GM12891 (cell line): ENCODE measurements at regions not wholly inside any gene's neighbourhood (a gene's known extent, or its start where the extent isn't known, plus 50 kb on each side); places are given as distances from the start of the nearest gene placed in this dataset.

Experiments used
- DNase-seq: peaks from one replicate; pipeline ENCODE4 v3.0.0; 2011; ENCODE audit warnings: low spot score; ENCODE audit not compliant: insufficient read length
- FAIRE-seq: peaks from 2 replicates; lab custom pipeline; 2011; peaks lifted over from hg19 to GRCh38; lab: Jason Lieb, UNC
- PAX5 ChIP-seq: IDR thresholded peaks from 2 replicates; pipeline ENCODE4 v1.6.1; 2011; ENCODE audit warnings: low read length, moderate library complexity, mild to moderate bottlenecking; ENCODE audit not compliant: insufficient read depth, severe bottlenecking
- POLR2A ChIP-seq: IDR thresholded peaks from 2 replicates; pipeline ENCODE4 v1.6.1; 2011; ENCODE audit warnings: low read depth, low read length, control low read depth
- POLR2AphosphoS5 ChIP-seq: IDR thresholded peaks from 2 replicates; pipeline ENCODE4 v1.6.1; 2011; ENCODE audit warnings: low read depth, low read length, control low read depth
- POU2F2 ChIP-seq: IDR thresholded peaks from 2 replicates; pipeline ENCODE4 v1.6.1; 2011; ENCODE audit warnings: low read depth, mild to moderate bottlenecking, control low read depth, low read length, moderate library complexity
- SPI1 ChIP-seq: IDR thresholded peaks from 2 replicates; pipeline ENCODE4 v1.6.1; 2011; ENCODE audit warnings: low read depth, low read length, control low read depth
- TAF1 ChIP-seq: IDR thresholded peaks from 2 replicates; pipeline ENCODE4 v1.6.1; 2011; ENCODE audit warnings: low read depth, low read length, control low read depth

DNA sequence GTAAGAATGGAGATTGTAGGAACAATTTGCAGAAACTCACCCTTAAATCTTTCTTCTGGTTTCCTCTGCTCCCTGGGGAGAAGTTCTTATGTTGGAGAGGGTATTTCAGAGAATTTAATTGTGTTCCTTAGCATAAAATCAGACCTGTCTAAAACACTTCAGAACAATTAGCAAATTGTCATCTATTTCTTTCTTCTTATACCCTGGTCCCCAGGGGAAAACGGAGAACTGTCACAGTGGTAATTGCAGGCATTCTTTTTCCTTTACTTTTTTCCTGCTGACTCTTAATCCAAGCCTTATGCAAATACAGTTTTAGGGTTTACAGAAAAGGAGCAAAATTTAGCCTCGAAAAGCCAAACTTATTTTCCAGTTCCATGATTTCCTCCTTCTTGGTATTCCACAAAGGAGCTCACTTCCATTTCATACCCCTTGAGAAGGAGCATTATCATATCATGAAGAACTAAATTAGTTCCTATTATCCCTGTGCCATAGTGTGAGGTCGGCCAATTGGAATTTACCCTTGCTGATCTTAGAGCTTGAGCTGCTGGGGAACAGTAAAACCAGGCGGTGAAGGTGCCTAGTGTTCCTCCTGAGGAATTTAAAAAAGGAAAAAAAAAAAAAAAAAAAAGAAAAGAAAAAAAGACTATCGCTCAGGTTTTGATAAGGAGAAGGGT, 173.8 kb downstream of the IL15 start:
- FAIRE-seq = no peak
- DNase-seq = no peak
- TF ChIP-seq POU2F2 = no peak
- no peak for TF ChIP-seq TAF1
- no peak for TF ChIP-seq SPI1
- no peak for TF ChIP-seq POLR2A
- no peak for TF ChIP-seq PAX5
- no peak for TF ChIP-seq POLR2AphosphoS5

DNA sequence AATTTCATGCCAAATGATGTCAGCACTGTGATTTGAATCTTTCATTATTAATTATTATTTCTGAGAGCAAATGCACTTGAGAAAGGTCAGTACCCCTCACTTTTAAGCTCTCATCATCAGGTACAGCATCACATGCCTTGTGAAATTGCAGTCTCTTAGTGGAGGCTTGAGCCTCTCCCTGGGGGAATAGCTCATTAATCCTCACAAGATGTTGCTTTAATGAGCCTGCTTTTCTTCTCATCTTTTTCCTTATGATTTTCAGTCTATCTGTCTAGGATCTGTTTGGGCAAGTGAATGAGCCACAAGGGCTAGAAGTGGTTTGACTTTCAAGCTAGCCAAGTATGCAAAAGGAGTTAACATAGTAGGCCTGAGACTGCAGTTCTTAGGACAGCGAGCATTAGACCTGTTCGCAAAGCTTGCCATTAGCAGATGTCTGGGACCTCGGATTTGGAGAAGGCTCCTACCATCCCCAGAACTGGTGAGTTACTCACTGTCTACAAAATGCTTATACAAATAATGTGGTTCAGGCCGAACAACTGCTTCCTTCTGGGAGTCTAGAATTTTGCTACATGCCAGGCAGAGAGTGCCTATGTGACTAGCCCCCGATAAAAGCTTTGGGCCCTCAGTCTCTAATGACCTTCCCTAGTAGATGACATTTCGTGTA, 174.5 kb downstream of the IL15 start:
- FAIRE-seq (no peak), DNase-seq (no peak)
- TF ChIP-seq POLR2AphosphoS5 (no peak), TAF1 (no peak), PAX5 (no peak), POU2F2 (no peak), POLR2A (no peak), SPI1 (no peak)

DNA sequence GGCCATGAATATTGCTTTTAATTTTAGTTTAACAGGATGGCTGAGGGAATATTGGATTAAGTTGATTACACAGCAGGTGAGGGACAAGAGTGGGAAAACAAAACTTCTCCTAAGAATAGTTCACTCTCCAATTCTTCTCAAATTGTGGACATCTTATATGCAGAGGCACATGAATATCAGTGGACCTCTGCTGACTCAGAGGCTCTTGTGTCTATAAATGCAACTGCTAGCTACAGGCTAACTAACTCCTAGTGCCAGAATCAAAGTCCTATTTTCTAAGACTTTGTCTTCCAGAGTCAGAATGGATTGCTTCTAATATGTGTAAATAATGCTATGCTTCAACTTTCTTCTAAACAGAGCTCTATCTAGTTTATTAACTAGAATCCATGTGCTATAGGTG, 175.8 kb downstream of the IL15 start:
- FAIRE-seq (no peak), DNase-seq (no peak)
- TF ChIP-seq POLR2AphosphoS5 (no peak), PAX5 (no peak), TAF1 (no peak), POU2F2 (no peak), POLR2A (no peak), SPI1 (no peak)

DNA sequence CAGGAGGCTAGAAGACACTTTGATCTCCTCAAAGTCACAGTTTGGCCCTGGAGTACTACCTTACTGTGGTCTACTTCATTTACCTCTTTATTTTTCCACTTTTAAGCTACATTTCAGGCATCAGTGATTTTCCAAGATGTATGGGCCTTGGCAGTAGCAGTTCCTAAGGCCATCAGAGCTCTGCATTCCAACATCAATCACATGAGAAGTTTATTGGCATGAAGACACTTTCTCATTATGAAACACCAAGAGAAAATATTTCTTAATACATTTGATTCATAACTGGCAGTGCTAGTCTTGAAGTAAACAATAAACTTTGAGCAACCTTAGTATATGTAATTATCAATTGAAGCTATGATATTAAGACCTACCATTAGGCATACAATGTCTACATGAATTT, 178.1 kb downstream of the IL15 start:
- DNase-seq (no peak), FAIRE-seq (no peak)
- TF ChIP-seq POU2F2 (no peak), POLR2AphosphoS5 (no peak), SPI1 (no peak), PAX5 (no peak), TAF1 (no peak), POLR2A (no peak)

DNA sequence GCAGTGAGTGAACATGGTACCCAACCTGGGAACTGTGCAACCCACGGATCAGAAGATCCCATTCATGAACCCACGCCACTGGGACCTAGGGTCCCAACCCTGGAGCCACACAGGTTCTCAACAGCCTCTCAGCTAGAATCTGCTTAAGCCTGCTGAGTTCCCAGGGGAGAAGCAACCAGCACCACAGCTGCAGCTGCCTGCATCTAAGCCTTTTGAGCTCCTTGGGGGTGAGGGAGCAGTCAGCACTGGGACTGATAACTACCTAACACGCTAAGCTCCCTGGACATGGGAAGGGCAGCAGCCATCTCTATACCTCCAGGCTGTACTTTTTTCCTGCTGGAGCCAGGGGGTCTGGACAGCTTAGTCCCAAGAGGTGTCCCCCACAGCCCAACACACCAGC, 179.3 kb downstream of the IL15 start:
- TF ChIP-seq SPI1 (no peak), POLR2A (no peak), TAF1 (no peak), PAX5 (no peak), POU2F2 (no peak)
- DNase-seq (no peak), FAIRE-seq (no peak)

DNA sequence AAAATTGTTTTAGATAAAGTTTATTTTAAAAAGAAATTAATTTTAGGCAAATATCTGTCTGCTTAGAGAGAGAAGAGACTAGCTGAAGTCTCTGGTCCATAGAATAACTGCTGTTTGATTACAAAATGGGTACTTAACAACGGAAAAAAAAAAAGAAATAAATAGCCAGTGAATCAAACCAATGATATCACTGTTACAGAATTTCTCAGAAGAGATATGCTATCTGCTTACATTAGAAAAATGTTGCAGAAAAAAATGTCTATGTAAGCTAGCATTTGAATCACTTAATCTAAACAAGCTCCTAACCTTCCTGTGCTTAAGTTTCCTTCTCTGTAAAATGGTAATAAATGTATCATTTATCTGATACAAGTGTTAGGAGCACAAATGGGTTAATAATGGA, 189.9 kb downstream of the IL15 start:
- no peak for DNase-seq
- no peak for TF ChIP-seq SPI1
- TF ChIP-seq PAX5 = no peak
- TF ChIP-seq TAF1 = no peak
- TF ChIP-seq POLR2AphosphoS5 = no peak
- TF ChIP-seq POU2F2 = no peak
- no peak for TF ChIP-seq POLR2A
- FAIRE-seq = no peak

DNA sequence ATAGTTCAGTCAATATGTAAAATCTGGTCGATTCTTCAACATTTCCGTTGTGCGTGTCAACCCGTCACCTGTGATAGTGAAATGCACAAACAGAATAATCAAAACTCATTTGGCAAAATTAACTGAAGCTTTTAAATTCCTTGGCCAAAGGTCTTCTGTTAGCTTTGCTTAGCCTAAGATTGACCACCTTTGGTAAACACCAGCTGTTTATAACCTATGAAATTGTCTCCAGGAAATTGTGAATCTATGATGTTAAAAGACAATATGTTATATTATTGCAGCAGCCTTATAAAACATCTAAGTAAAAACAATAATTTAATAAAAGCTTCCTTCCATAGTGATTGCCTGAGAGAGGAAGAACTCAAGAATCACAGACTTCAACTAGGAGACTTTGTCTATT, 196.8 kb downstream of the IL15 start:
- TF ChIP-seq PAX5 (no peak), SPI1 (no peak), POU2F2 (no peak), POLR2A (no peak), POLR2AphosphoS5 (no peak), TAF1 (no peak)
- FAIRE-seq (no peak), DNase-seq (no peak)

DNA sequence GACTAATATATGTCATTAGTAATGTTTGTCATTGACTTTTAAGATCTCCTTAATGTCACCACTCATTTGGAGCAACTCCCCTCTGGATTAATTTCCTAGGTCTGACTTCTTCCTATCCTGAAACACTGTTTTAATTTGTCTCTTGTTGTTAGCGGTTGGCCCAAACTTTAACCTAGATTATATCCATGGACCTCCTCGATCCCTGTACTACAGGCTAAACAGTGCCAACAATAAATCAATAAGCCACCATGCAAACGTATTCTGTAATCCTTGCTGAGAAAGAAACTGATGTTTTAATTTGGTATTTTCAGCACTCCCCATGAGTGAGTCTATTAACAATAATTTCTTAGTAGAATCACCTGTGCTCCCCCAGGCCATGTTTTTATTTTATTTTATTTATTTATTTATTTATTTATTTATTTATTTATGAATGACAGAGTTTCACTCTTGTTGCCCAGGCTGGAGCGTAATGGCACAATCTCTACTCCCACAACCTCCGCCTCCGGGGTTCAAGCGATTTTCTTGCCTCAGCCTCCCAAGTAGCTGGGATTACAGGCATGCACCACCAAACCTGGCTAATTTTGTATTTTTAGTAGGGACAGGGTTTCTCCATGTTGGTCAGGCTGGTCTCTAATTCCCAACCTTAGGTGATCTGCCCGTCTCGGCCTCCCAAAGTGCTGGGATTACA, 204.1 kb downstream of the IL15 start:
- DNase-seq (no peak), FAIRE-seq (no peak)
- TF ChIP-seq TAF1 (no peak), SPI1 (no peak), POLR2A (no peak), POU2F2 (no peak), PAX5 (no peak), POLR2AphosphoS5 (no peak)

DNA sequence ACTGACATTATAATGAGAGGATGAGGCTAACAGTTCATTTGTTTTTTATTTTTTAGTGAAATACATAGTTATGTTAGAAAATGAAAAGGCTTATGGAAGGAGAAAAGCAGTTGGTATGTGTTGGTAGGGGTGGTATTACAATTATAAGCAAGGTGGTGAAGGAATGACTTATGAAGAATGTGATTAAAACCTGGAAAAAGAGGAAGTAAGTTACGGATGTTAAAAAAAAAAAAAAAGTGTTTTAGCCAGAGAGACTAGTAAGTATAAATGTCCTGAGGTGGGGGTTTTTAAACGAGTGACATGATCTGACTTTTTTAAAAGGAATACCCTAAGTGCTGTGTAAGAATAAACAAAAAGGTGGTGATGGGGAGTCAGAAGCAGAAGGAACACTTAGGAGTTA, 206.8 kb downstream of the IL15 start:
- FAIRE-seq (no peak), DNase-seq (no peak)
- TF ChIP-seq TAF1 (no peak), SPI1 (no peak), PAX5 (no peak), POU2F2 (no peak), POLR2AphosphoS5 (no peak), POLR2A (no peak)

DNA sequence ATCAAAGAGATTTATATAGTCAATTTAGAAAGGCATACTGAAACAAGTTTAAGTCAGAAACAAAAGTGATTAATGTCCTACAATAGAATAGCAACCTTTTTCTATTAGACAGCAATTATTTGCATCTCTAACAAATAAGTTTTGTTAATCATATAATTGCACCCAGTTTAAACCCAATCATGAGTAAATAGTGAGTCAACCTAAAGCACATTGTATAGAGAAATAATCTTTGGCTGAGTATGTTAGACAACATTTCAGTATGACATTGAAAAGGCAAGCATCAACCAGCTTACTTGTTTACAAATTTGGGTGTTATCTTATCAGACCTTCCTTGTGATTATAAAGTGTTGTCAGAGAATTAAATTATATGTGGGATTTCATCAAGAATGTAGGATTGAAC, 209.5 kb downstream of the IL15 start:
- DNase-seq (no peak), FAIRE-seq (no peak)
- no peak for TF ChIP-seq POU2F2
- TF ChIP-seq POLR2AphosphoS5 = no peak
- no peak for TF ChIP-seq TAF1
- TF ChIP-seq PAX5 = no peak
- no peak for TF ChIP-seq SPI1
